ENCODE measurements at regions not wholly inside any gene's neighbourhood (a gene's known extent, or its start where the extent isn't known, plus 50 kb on each side); places are given as distances from the start of the nearest gene placed in this dataset.

- TF ChIP-seq CTCF (IDR thresholded peaks at IDR 0.05; ENCODE audit: extremely low read depth, missing control alignments) = no peak
- DNase-seq (ENCODE audit: low spot score) = no peak
Observed at GRCh38 chr15:85964471-85964870, 115.2 kb upstream of the AGBL1 start.

- TF ChIP-seq CTCF (IDR thresholded peaks at IDR 0.05; ENCODE audit: extremely low read depth, missing control alignments) = no peak
- no peak for DNase-seq (ENCODE audit: low spot score)
Observed at GRCh38 chr15:85967553-85967952, 112.1 kb upstream of the AGBL1 start.

GRCh38 chr15:85972805-85973540 is 106.7 kb upstream of the AGBL1 start:
- TF ChIP-seq CTCF (IDR thresholded peaks at IDR 0.05; ENCODE audit: extremely low read depth, missing control alignments) = no peak
- no peak for DNase-seq (ENCODE audit: low spot score)

- DNase-seq (ENCODE audit: low spot score) = no peak
- no peak for TF ChIP-seq CTCF (IDR thresholded peaks at IDR 0.05; ENCODE audit: extremely low read depth, missing control alignments)
Observed at GRCh38 chr15:85973584-85974347, 105.9 kb upstream of the AGBL1 start.

GRCh38 chr15:85974348-85974705 is 105.3 kb upstream of the AGBL1 start:
- no peak for DNase-seq (ENCODE audit: low spot score)

GRCh38 chr15:85974742-85975141 is 104.9 kb upstream of the AGBL1 start:
- TF ChIP-seq CTCF (IDR thresholded peaks at IDR 0.05; ENCODE audit: extremely low read depth, missing control alignments) = no peak
- DNase-seq (ENCODE audit: low spot score) = no peak

More at GRCh38 chr15:85974348-85974705, 105.3 kb upstream of the AGBL1 start:
- TF ChIP-seq CTCF (IDR thresholded peaks at IDR 0.05; ENCODE audit: extremely low read depth, missing control alignments) = no peak

GRCh38 chr15:85976102-85976501 is 103.6 kb upstream of the AGBL1 start:
- TF ChIP-seq CTCF (IDR thresholded peaks at IDR 0.05; ENCODE audit: extremely low read depth, missing control alignments) = no peak
- no peak for DNase-seq (ENCODE audit: low spot score)

All from GM20000 (cell line).